GM18498 (cell line): ENCODE measurements at regions not wholly inside any gene's neighbourhood (a gene's known extent, or its start where the extent isn't known, plus 50 kb on each side); places are given as distances from the start of the nearest gene placed in this dataset.
"Not testable (repeated sequence)": the region's sequence is repeated elsewhere in the genome, so short reads cannot be mapped to it uniquely, and the experiment has no call there.

Experiments
- ATAC-seq: cut with Tn5 transposase; IDR thresholded peaks from one replicate; pipeline ENCODE4 v1.9.1; 2021; ENCODE audit warnings: mild to moderate bottlenecking, moderate library complexity; ENCODE audit not compliant: unreplicated experiment

- no peak for ATAC-seq
Observed at GRCh38 chr2:210955591-210955990, 399.2 kb downstream of the CPS1 start.

- ATAC-seq = no peak
Observed at GRCh38 chr2:210956101-210956500, 399.7 kb downstream of the CPS1 start.

- no peak for ATAC-seq
Observed at GRCh38 chr2:210961249-210961648, 404.9 kb downstream of the CPS1 start.

GRCh38 chr2:210963386-210963785 lies 407.0 kb downstream of the CPS1 start:
- no peak for ATAC-seq

GRCh38 chr2:210964141-210964764 lies 407.9 kb downstream of the CPS1 start:
- ATAC-seq = no peak

GRCh38 chr2:210965472-210965871 lies 409.1 kb downstream of the CPS1 start:
- no peak for ATAC-seq

- ATAC-seq = no peak
Observed at GRCh38 chr2:210966330-210966729, 409.9 kb downstream of the CPS1 start.

GRCh38 chr2:210971431-210971830 lies 415.0 kb downstream of the CPS1 start:
- no peak for ATAC-seq

- not testable (repeated sequence) for ATAC-seq
Observed at GRCh38 chr2:210986806-210987205, 430.4 kb downstream of the CPS1 start.

- ATAC-seq = no peak
Observed at GRCh38 chr2:210991107-210991506, 434.7 kb downstream of the CPS1 start.

GRCh38 chr2:210994104-210994503 lies 437.7 kb downstream of the CPS1 start:
- ATAC-seq = no peak

GRCh38 chr2:210997373-210997772 lies 441.0 kb downstream of the CPS1 start:
- ATAC-seq = no peak

- ATAC-seq = no peak
Observed at GRCh38 chr2:210998334-210998733, 441.9 kb downstream of the CPS1 start.

GRCh38 chr2:211014376-211014775 lies 458.0 kb downstream of the CPS1 start:
- no peak for ATAC-seq

GRCh38 chr2:211014906-211015305 lies 458.5 kb downstream of the CPS1 start:
- ATAC-seq = no peak

GRCh38 chr2:211025089-211025488 lies 468.7 kb downstream of the CPS1 start:
- not testable (repeated sequence) for ATAC-seq

- no peak for ATAC-seq
Observed at GRCh38 chr2:211026109-211026508, 469.7 kb downstream of the CPS1 start.

GRCh38 chr2:211027976-211028375 lies 471.6 kb downstream of the CPS1 start:
- ATAC-seq = no peak

- no peak for ATAC-seq
Observed at GRCh38 chr2:211033765-211034164, 477.4 kb downstream of the CPS1 start.

- ATAC-seq = peak; percentile 60
Observed at GRCh38 chr2:211035548-211036185, 479.3 kb downstream of the CPS1 start.

- no peak for ATAC-seq
Observed at GRCh38 chr2:211045025-211045424, 488.6 kb downstream of the CPS1 start.

GRCh38 chr2:211049321-211050018 lies 493.1 kb downstream of the CPS1 start:
- ATAC-seq = peak; percentile 51
